Upper lobe of left lung (tissue), 6 donors: ENCODE measurements at regions not wholly inside any gene's neighbourhood (a gene's known extent, or its start where the extent isn't known, plus 50 kb on each side); places are given as distances from the start of the nearest gene placed in this dataset.

Source experiments
- ATAC-seq, 2 donors: fragments of 200-7000 bp; cut with Tn5 transposase; one replicate each; pipeline ENCODE4 v1.9.1; 2022; ENCODE audit warnings: mild to moderate bottlenecking in 2 of 2, moderate library complexity in 2 of 2; ENCODE audit not compliant: low FRiP score in 2 of 2
- DNase-seq, 2 donors: peaks; one replicate each; pipeline ENCODE4 v3.0.0-alpha.2; 2019 to 2020
- H3K27ac ChIP-seq, 4 donors: fragments of 200-600 bp; sonication (generic); one replicate each; pipeline ENCODE4 v1.5.1; 2016 to 2019
- H3K27me3 ChIP-seq, 4 donors: fragments of 200-600 bp; sonication (generic); one replicate each; pipeline ENCODE4 v1.5.1; 2017 to 2019
- H3K36me3 ChIP-seq, 4 donors: fragments of 200-600 bp; sonication (generic); one replicate each; pipeline ENCODE4 v1.5.1; 2016 to 2019
- H3K4me1 ChIP-seq, 4 donors: fragments of 200-600 bp; sonication (generic); one replicate each; pipeline ENCODE4 v1.5.1; 2018 to 2019
- H3K4me3 ChIP-seq, 4 donors: fragments of 200-600 bp; sonication (generic); one replicate each; pipeline ENCODE4 v1.5.1; 2017 to 2019; ENCODE audit warnings: mild to moderate bottlenecking in 2 of 4, moderate library complexity in 1 of 4
- H3K9me3 ChIP-seq, 4 donors: fragments of 200-600 bp; sonication (generic); one replicate each; pipeline ENCODE4 v1.5.1; 2018 to 2019
- CTCF ChIP-seq, 6 experiments: fragments of 450-650 bp in 4 of 6; fragments of 200-600 bp in 2 of 6; sonication (generic) in 2 of 6; IDR thresholded peaks; one replicate each; pipeline ENCODE4 v1.5.1; 2016 to 2019; ENCODE audit warnings: antibody characterized with exemption in 6 of 6
- EP300 ChIP-seq, 4 donors: sonication (generic); formaldehyde crosslinking; IDR thresholded peaks; one replicate each; pipeline ENCODE4 v1.5.1; 2017; ENCODE audit warnings: antibody characterized with exemption in 4 of 4, control low read depth in 2 of 4
- POLR2A ChIP-seq, 4 donors: fragments of 450-650 bp; IDR thresholded peaks; one replicate each; pipeline ENCODE4 v1.5.1; 2016 to 2017; ENCODE audit warnings: antibody characterized with exemption in 4 of 4, mild to moderate bottlenecking in 2 of 4
- POLR2AphosphoS5 ChIP-seq, 2 donors: sonication (generic); formaldehyde crosslinking; IDR thresholded peaks; one replicate each; pipeline ENCODE4 v1.5.1; 2017; ENCODE audit warnings: antibody characterized with exemption in 2 of 2
- WGBS, 2 donors: methylation state at CpG; one replicate each; pipeline ENCODE4 v1.1.5; 2017 to 2018; 5-methylcytosine and 5-hydroxymethylcytosine counted together
- donor health status: DM: no; HTN: no; CAD: no; lungs with moderate emphysema.
- donor health status: DM: no; HTN: yes; CAD: no; lungs with severe emphysema.

- ATAC-seq = no peak
Observed at GRCh38 chr20:52593654-52594053, 378.5 kb upstream of the TSHZ2 start.

GRCh38 chr20:52592567-52592966, 379.6 kb upstream of the TSHZ2 start:
- ATAC-seq (no peak), DNase-seq (no peak)
- Histone ChIP-seq H3K4me1 (no peaks in the 10 kb centered on the region), H3K9me3 (no peaks in the 10 kb centered on the region), H3K36me3 (no peaks in the 10 kb centered on the region), H3K27ac (no peak overlapping the region), H3K4me3 (no peak overlapping the region), H3K27me3 (no peaks in the 10 kb centered on the region)
- 86 to 88% methylated on average over 3 of the region's 3 CpGs for WGBS, 2 donors
- TF ChIP-seq POLR2A (IDR thresholded peaks at IDR 0.05) (no peak), EP300 (IDR thresholded peaks at IDR 0.05) (no peak), CTCF (IDR thresholded peaks at IDR 0.05) (no peak), POLR2AphosphoS5 (IDR thresholded peaks at IDR 0.05) (no peak)

More at GRCh38 chr20:52593654-52594053, 378.5 kb upstream of the TSHZ2 start:
- WGBS, 2 donors = 67 to 74% methylated on average over 5 of the region's 5 CpGs
- Histone ChIP-seq H3K4me1 (no peaks in the 10 kb centered on the region), H3K27me3 (no peaks in the 10 kb centered on the region), H3K9me3 (no peaks in the 10 kb centered on the region), H3K36me3 (no peaks in the 10 kb centered on the region), H3K27ac (no peak overlapping the region), H3K4me3 (no peak overlapping the region)
- TF ChIP-seq POLR2A (IDR thresholded peaks at IDR 0.05) (no peak), EP300 (IDR thresholded peaks at IDR 0.05) (no peak), POLR2AphosphoS5 (IDR thresholded peaks at IDR 0.05) (no peak), CTCF (IDR thresholded peaks at IDR 0.05) (no peak)
- no peak for DNase-seq

- H3K27me3 ChIP-seq = no peaks in the 10 kb centered on the region
- DNase-seq (no peak), ATAC-seq (no peak)
- no peaks in the 10 kb centered on the region for H3K4me1 ChIP-seq
- H3K36me3 ChIP-seq = no peaks in the 10 kb centered on the region
- 67 to 75% methylated on average over 2 of the region's 2 CpGs for WGBS, 2 donors
- no peak overlapping the region for H3K4me3 ChIP-seq
- no peaks in the 10 kb centered on the region for H3K9me3 ChIP-seq
- no peak for TF ChIP-seq EP300 (IDR thresholded peaks at IDR 0.05)
- TF ChIP-seq CTCF (IDR thresholded peaks at IDR 0.05) = no peak
- TF ChIP-seq POLR2A (IDR thresholded peaks at IDR 0.05) = no peak
- no peak for TF ChIP-seq POLR2AphosphoS5 (IDR thresholded peaks at IDR 0.05)
- H3K27ac ChIP-seq = no peak overlapping the region
Observed at GRCh38 chr20:52590100-52590499, 382.1 kb upstream of the TSHZ2 start.

GRCh38 chr20:52589251-52589812, 382.8 kb upstream of the TSHZ2 start:
- Histone ChIP-seq H3K4me3 (no peak overlapping the region), H3K4me1 (no peaks in the 10 kb centered on the region), H3K27me3 (no peaks in the 10 kb centered on the region), H3K27ac (no peak overlapping the region), H3K9me3 (no peaks in the 10 kb centered on the region), H3K36me3 (no peaks in the 10 kb centered on the region)
- TF ChIP-seq EP300 (IDR thresholded peaks at IDR 0.05) (no peak), CTCF (IDR thresholded peaks at IDR 0.05) (no peak), POLR2AphosphoS5 (IDR thresholded peaks at IDR 0.05) (no peak), POLR2A (IDR thresholded peaks at IDR 0.05) (no peak)
- DNase-seq (no peak), ATAC-seq (no peak)
- WGBS, 2 donors = 66 to 70% methylated on average over 3 of the region's 3 CpGs

- Histone ChIP-seq H3K4me1 (no peaks in the 10 kb centered on the region), H3K9me3 (no peaks in the 10 kb centered on the region), H3K27ac (no peak overlapping the region), H3K27me3 (no peaks in the 10 kb centered on the region), H3K36me3 (no peaks in the 10 kb centered on the region), H3K4me3 (no peak overlapping the region)
- no peak for ATAC-seq
- DNase-seq = no peak
- no peak for TF ChIP-seq POLR2A (IDR thresholded peaks at IDR 0.05)
- no peak for TF ChIP-seq POLR2AphosphoS5 (IDR thresholded peaks at IDR 0.05)
- TF ChIP-seq EP300 (IDR thresholded peaks at IDR 0.05) = no peak
- TF ChIP-seq CTCF (IDR thresholded peaks at IDR 0.05) = no peak
Observed at GRCh38 chr20:52586660-52587059, 385.5 kb upstream of the TSHZ2 start.
